SU-DHL-6 (cell line): ENCODE measurements at regions not wholly inside any gene's neighbourhood (a gene's known extent, or its start where the extent isn't known, plus 50 kb on each side); places are given as distances from the start of the nearest gene placed in this dataset.
"Not testable (repeated sequence)": the region's sequence is repeated elsewhere in the genome, so short reads cannot be mapped to it uniquely, and the experiment has no call there.

ENCODE experiments used
- H2AFZ ChIP-seq: fragments of 200-600 bp; sonication (generic); 2 replicates; pipeline ENCODE4 v1.6.1; 2014; ENCODE audit warnings: low read depth, mild to moderate bottlenecking, moderate library complexity, mixed read lengths, antibody characterized with exemption, low read length; ENCODE audit not compliant: severe bottlenecking
- H3F3A ChIP-seq: fragments of 200-600 bp; shearing (Covaris generic); 2 replicates; pipeline ENCODE4 v1.6.0; 2016; ENCODE audit warnings: antibody characterized with exemption, mild to moderate bottlenecking; ENCODE audit not compliant: insufficient read depth
- H3K27ac ChIP-seq: fragments of 200-600 bp; sonication (generic); 2 replicates; pipeline ENCODE4 v1.5.1; 2016; ENCODE audit warnings: low read depth, mild to moderate bottlenecking, low read length, moderate library complexity, mixed read lengths
- H3K27me3 ChIP-seq: fragments of 200-600 bp; sonication (generic), shearing (Covaris generic); 2 replicates; pipeline ENCODE4 v1.6.0; 2014; ENCODE audit warnings: mild to moderate bottlenecking, low read length
- H3K36me3 ChIP-seq: fragments of 200-600 bp; sonication (generic); 2 replicates; pipeline ENCODE4 v1.6.1; 2014; ENCODE audit warnings: mild to moderate bottlenecking, low read length, mixed read lengths
- H3K4me2 ChIP-seq: fragments of 300-600, 200-600 bp; shearing (Covaris generic), sonication (generic); 2 replicates; pipeline ENCODE4 v1.6.0; 2014; ENCODE audit warnings: low read length, low read depth, mild to moderate bottlenecking; ENCODE audit not compliant: poor library complexity, severe bottlenecking
- H3K4me3 ChIP-seq: fragments of 200-600 bp; sonication (generic); 2 replicates; pipeline ENCODE4 v1.5.1; 2014; ENCODE audit warnings: antibody characterized with exemption, low read length, mild to moderate bottlenecking, mixed read lengths; ENCODE audit not compliant: insufficient read depth, poor library complexity, severe bottlenecking
- H3K79me2 ChIP-seq: fragments of 200-600 bp; sonication (generic); 2 replicates; pipeline ENCODE4 v1.6.1; 2014; ENCODE audit warnings: mild to moderate bottlenecking, low read length, moderate library complexity; ENCODE audit not compliant: insufficient read depth
- H3K9ac ChIP-seq: fragments of 200-600 bp; sonication (generic); 2 replicates; pipeline ENCODE4 v1.7.0; 2014; ENCODE audit warnings: mild to moderate bottlenecking, low read length
- H3K9me2 ChIP-seq: fragments of 200-600 bp; sonication (generic); replicated peaks from 2 replicates; pipeline ENCODE4 v1.6.1; 2014; ENCODE audit warnings: low read length; ENCODE audit not compliant: insufficient read depth
- H3K9me3 ChIP-seq: fragments of 200-600 bp; sonication (generic); 2 replicates; pipeline ENCODE4 v1.6.1; 2014; ENCODE audit warnings: low read length, mixed read lengths; ENCODE audit not compliant: insufficient read depth
- H4K20me1 ChIP-seq: fragments of 200-600 bp; sonication (generic); 2 replicates; pipeline ENCODE4 v1.6.1; 2014; ENCODE audit warnings: low read depth, mild to moderate bottlenecking, antibody characterized with exemption, low read length, moderate library complexity, mixed read lengths
- CTCF ChIP-seq: fragments of 200-600 bp; sonication (generic); IDR thresholded peaks from one replicate; pipeline ENCODE4 v1.5.1; 2017; ENCODE audit warnings: antibody characterized with exemption, mild to moderate bottlenecking, low read length, moderate library complexity; ENCODE audit not compliant: insufficient read depth, poor library complexity, severe bottlenecking
- EZH2phosphoT487 ChIP-seq: fragments of 200-600 bp; sonication (generic), shearing (Covaris generic); conservative IDR thresholded peaks from 2 replicates; pipeline ENCODE4 v1.6.1; 2018; ENCODE audit warnings: mild to moderate bottlenecking, antibody characterized with exemption, low read length, moderate library complexity, mixed read lengths

GRCh38 chr12:89270548-89270947 is 81.8 kb downstream of the DUSP6 start:
- H3K27ac ChIP-seq, result no peak overlapping the region
- no peaks in the 10 kb centered on the region for H3K27me3 ChIP-seq
- no peaks in the 10 kb centered on the region for H3K36me3 ChIP-seq
- H3K9me2 ChIP-seq, result no peaks in the 10 kb centered on the region
- no peak for TF ChIP-seq CTCF
- TF ChIP-seq EZH2phosphoT487, result no peak
- no peaks in the 10 kb centered on the region for H3F3A ChIP-seq
- H3K9ac ChIP-seq, result no peak overlapping the region
- no peak overlapping the region for H3K4me2 ChIP-seq
- H4K20me1 ChIP-seq, result no peaks in the 10 kb centered on the region
- H2AFZ ChIP-seq, result no peak overlapping the region
- H3K4me3 ChIP-seq, result no peak overlapping the region
- H3K79me2 ChIP-seq, result no peaks in the 10 kb centered on the region
- no peaks in the 10 kb centered on the region for H3K9me3 ChIP-seq

GRCh38 chr12:89269174-89269573 is 83.1 kb downstream of the DUSP6 start:
- Histone ChIP-seq H3K36me3 (no peaks in the 10 kb centered on the region), H3K4me3 (no peak overlapping the region), H2AFZ (no peak overlapping the region), H4K20me1 (no peaks in the 10 kb centered on the region), H3K4me2 (no peak overlapping the region), H3K79me2 (no peaks in the 10 kb centered on the region), H3K27me3 (no peaks in the 10 kb centered on the region), H3K9ac (no peak overlapping the region), H3F3A (no peaks in the 10 kb centered on the region), H3K27ac (no peak overlapping the region), H3K9me3 (no peaks in the 10 kb centered on the region), H3K9me2 (no peaks in the 10 kb centered on the region)
- TF ChIP-seq EZH2phosphoT487 (no peak), CTCF (no peak)

GRCh38 chr12:89267404-89267803 is 84.9 kb downstream of the DUSP6 start:
- Histone ChIP-seq H3K27me3 (no peaks in the 10 kb centered on the region), H3K36me3 (no peaks in the 10 kb centered on the region), H3K79me2 (no peaks in the 10 kb centered on the region), H3K9me2 (no peaks in the 10 kb centered on the region), H3K4me2 (no peak overlapping the region), H3F3A (no peaks in the 10 kb centered on the region), H2AFZ (no peak overlapping the region), H3K9me3 (no peaks in the 10 kb centered on the region), H3K4me3 (no peak overlapping the region), H4K20me1 (no peaks in the 10 kb centered on the region), H3K9ac (no peak overlapping the region), H3K27ac (no peak overlapping the region)
- no peak for TF ChIP-seq EZH2phosphoT487

- not testable (repeated sequence) for H3F3A ChIP-seq, H3K27me3 ChIP-seq, H3K36me3 ChIP-seq, H3K9me2 ChIP-seq, H4K20me1 ChIP-seq, H3K9ac ChIP-seq, H3K4me3 ChIP-seq, H3K79me2 ChIP-seq, H3K27ac ChIP-seq, H3K4me2 ChIP-seq, H3K9me3 ChIP-seq, H2AFZ ChIP-seq
These were observed 85.6 kb downstream of the DUSP6 start for GRCh38 chr12:89266574-89267188.
